ENCODE measurements at regions not wholly inside any gene's neighbourhood (a gene's known extent, or its start where the extent isn't known, plus 50 kb on each side); places are given as distances from the start of the nearest gene placed in this dataset.

DNA sequence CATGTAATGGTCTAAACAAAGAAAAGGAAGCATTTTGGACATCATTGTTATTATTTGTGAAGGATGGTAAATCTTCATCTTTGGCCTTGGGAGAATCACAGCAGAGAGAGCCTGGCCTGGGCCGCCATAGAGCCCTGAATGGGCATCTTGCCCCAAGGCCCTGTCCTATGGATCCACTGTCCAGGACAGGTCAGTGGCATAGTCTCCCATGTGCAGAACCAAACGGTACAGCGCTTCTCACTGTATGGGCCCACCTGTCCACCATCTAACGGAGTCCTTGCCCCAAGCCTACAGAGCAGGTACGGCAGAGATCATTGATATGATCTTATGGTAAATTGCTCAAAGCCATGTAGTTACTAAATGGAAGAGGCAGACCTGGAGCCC is 185.7 kb downstream of the FOXD2 start:
- no peak overlapping the region for H3K4me3 Mint-ChIP-seq (ENCODE audit: unreplicated experiment)
- H3K27ac Mint-ChIP-seq (ENCODE audit: unreplicated experiment), result no peak overlapping the region
- no peaks in the 10 kb centered on the region for H3K4me1 Mint-ChIP-seq (ENCODE audit: low read depth)
- TF ChIP-seq CTCF (IDR thresholded peaks at IDR 0.05), result no peak
- no peak for DNase-seq (ENCODE audit: low spot score)
- peaks cover 16% of the 10 kb centered on the region for H3K27me3 Mint-ChIP-seq (ENCODE audit: low read depth)
- H3K9me3 Mint-ChIP-seq (ENCODE audit: low read depth), result no peaks in the 10 kb centered on the region
- no peaks in the 10 kb centered on the region for H3K36me3 Mint-ChIP-seq (ENCODE audit: low read depth)

DNA sequence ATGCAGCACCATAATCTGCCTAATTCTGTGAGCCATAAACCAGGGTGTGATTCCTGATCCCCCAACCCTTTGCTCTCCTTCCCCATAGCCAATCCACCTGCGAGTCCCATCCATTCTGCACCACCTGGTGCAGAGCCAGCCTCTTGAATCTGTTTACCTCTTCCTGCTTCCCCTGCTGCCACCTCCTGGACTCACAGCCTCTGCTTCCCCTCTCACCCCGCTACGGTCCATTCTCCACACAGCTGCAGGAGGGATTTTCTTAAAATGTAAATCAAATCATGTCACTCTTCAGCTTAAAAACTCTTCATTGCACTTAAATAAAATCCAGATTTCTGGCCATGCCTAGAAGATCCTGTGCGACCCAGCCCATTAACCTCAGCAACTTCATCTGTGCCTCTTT is 186.7 kb downstream of the FOXD2 start:
- H3K4me3 Mint-ChIP-seq (ENCODE audit: unreplicated experiment), result no peak overlapping the region
- H3K27me3 Mint-ChIP-seq (ENCODE audit: low read depth), result peaks cover 16% of the 10 kb centered on the region
- no peaks in the 10 kb centered on the region for H3K36me3 Mint-ChIP-seq (ENCODE audit: low read depth)
- no peak overlapping the region for H3K27ac Mint-ChIP-seq (ENCODE audit: unreplicated experiment)
- peak; percentile 29 for TF ChIP-seq CTCF (IDR thresholded peaks at IDR 0.05)
- H3K9me3 Mint-ChIP-seq (ENCODE audit: low read depth), result no peaks in the 10 kb centered on the region
- H3K4me1 Mint-ChIP-seq (ENCODE audit: low read depth), result no peaks in the 10 kb centered on the region
- no peak for DNase-seq (ENCODE audit: low spot score)

- no peak overlapping the region for H3K27ac Mint-ChIP-seq (ENCODE audit: unreplicated experiment)
- no peaks in the 10 kb centered on the region for H3K4me1 Mint-ChIP-seq (ENCODE audit: low read depth)
- no peaks in the 10 kb centered on the region for H3K9me3 Mint-ChIP-seq (ENCODE audit: low read depth)
- no peak overlapping the region for H3K4me3 Mint-ChIP-seq (ENCODE audit: unreplicated experiment)
- no peaks in the 10 kb centered on the region for H3K36me3 Mint-ChIP-seq (ENCODE audit: low read depth)
- TF ChIP-seq CTCF (IDR thresholded peaks at IDR 0.05), result no peak
- peaks cover 29% of the 10 kb centered on the region for H3K27me3 Mint-ChIP-seq (ENCODE audit: low read depth)
- DNase-seq (ENCODE audit: low spot score), result no peak
Observed at GRCh38 chr1:47627016-47627415, 189.2 kb downstream of the FOXD2 start.

DNA sequence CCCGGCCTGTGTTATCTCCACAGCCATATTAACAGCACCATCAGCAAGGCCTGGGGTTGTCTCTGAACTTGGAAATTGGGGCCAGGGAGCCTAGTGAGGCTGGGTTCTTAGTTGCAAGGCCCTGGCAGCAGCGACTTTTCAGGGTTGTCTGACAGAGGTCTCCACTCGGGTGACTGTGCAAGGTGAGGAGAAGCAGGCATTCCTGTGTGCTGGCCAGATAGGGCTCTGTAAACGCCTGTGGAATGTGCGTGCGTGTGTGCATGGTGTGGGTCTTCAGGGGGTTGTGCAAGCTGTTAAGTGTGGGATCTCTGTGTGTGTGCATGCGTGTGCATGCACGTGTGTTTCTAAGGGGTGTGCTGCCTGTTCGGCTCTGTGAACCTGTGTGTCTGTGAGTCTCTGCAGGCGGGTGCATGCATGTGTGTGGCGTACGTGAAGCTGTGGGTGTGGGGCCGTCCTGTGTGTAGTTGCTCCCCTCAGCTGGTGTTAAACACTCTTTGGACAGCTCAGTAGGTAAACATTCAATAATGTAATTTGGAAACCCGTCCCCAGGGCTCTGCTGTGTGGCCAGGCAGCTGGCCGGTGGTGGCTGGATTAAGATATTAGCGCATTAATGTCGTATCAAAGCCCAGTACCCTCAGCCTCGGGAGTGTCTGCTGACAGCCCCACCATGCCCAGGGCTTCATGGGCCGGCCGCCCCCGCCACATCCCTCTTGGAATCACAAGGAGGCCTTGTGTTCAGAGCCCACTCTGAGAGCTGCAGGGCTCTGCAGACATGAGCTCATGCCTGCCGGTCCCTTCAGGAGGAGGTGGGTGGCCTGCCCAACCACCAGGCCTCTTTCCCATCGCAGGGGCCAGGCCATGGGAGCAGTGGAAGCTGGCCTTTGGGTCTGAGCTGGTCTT is 189.9 kb downstream of the FOXD2 start:
- Mint-ChIP-seq H3K4me1 (ENCODE audit: low read depth) (no peaks in the 10 kb centered on the region), H3K36me3 (ENCODE audit: low read depth) (no peaks in the 10 kb centered on the region), H3K27me3 (ENCODE audit: low read depth) (peaks cover 36% of the 10 kb centered on the region), H3K9me3 (ENCODE audit: low read depth) (no peaks in the 10 kb centered on the region), H3K4me3 (ENCODE audit: unreplicated experiment) (no peak overlapping the region), H3K27ac (ENCODE audit: unreplicated experiment) (no peak overlapping the region)
- TF ChIP-seq CTCF (IDR thresholded peaks at IDR 0.05), result no peak
- no peak for DNase-seq (ENCODE audit: low spot score)

- H3K27ac Mint-ChIP-seq (ENCODE audit: unreplicated experiment), result no peak overlapping the region
- no peaks in the 10 kb centered on the region for H3K36me3 Mint-ChIP-seq (ENCODE audit: low read depth)
- no peak for DNase-seq (ENCODE audit: low spot score)
- H3K4me1 Mint-ChIP-seq (ENCODE audit: low read depth), result no peaks in the 10 kb centered on the region
- TF ChIP-seq CTCF (IDR thresholded peaks at IDR 0.05), result no peak
- no peaks in the 10 kb centered on the region for H3K9me3 Mint-ChIP-seq (ENCODE audit: low read depth)
- H3K4me3 Mint-ChIP-seq (ENCODE audit: unreplicated experiment), result no peak overlapping the region
- peaks cover 49% of the 10 kb centered on the region for H3K27me3 Mint-ChIP-seq (ENCODE audit: low read depth)
Observed at GRCh38 chr1:47629201-47629600, 191.4 kb downstream of the FOXD2 start.

Measured in chondrocyte (in vitro differentiated cells).